ENCODE measurements at regions not wholly inside any gene's neighbourhood (a gene's known extent, or its start where the extent isn't known, plus 50 kb on each side); places are given as distances from the start of the nearest gene placed in this dataset.

DNA sequence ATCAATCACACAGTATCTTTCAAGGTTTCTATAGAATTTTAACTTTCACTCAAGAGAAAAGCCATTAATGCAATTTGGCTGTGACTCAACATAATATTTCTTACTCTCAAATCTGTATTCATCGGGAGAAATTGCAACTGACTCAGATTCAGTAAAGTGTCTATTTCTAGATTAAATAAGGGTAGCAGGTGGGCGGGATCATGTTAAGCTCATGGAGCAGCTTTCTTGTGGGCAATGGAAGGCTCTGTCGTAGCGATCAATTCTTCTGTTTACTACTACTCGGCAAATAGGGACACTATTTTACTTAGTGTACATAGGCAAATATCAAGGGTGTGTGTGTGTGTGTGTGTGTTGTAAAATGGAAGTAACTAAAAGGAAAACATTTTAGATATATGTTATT, 423.6 kb upstream of the NEGR1 start:
- Histone ChIP-seq H3K23ac (ENCODE audit: low read length) (no peak overlapping the region), H2BK12ac (ENCODE audit: low read length) (no peak overlapping the region), H2BK5ac (ENCODE audit: low read depth, low read length, poor library complexity) (no peak overlapping the region), H2BK120ac (ENCODE audit: insufficient read depth, low read length, poor library complexity) (no peak overlapping the region), H4K12ac (ENCODE audit: low read depth, low read length) (no peak overlapping the region), H2AFZ (ENCODE audit: insufficient read depth, low read length, poor library complexity) (no peak overlapping the region), H3K4me1 (ENCODE audit: control insufficient read depth in 1 of 2, insufficient read depth in 2 of 2, low read length in 2 of 2) (no peaks in the 10 kb centered on the region), H4K91ac (ENCODE audit: low read depth, low read length) (no peak overlapping the region), H3K36me3 (ENCODE audit: control insufficient read depth in 1 of 2, insufficient read depth in 2 of 2, low read length in 2 of 2) (no peaks in the 10 kb centered on the region), H3K79me1 (ENCODE audit: low read length) (no peaks in the 10 kb centered on the region), H3K79me2 (ENCODE audit: control insufficient read depth, insufficient read depth, low read length, poor library complexity) (no peaks in the 10 kb centered on the region), H3K18ac (ENCODE audit: low read length) (no peak overlapping the region), H3K14ac (ENCODE audit: low read length) (no peak overlapping the region), H3K4me3 (ENCODE audit: low read depth, low read length) (no peak overlapping the region), H3K9ac (ENCODE audit: low read length) (no peak overlapping the region), H3K4me2 (ENCODE audit: low read length) (no peak overlapping the region), H3K27me3 (ENCODE audit: insufficient read depth, low read length) (no peaks in the 10 kb centered on the region), H4K8ac (ENCODE audit: low read depth, low read length) (no peak overlapping the region), H3K27ac (ENCODE audit: low read depth, low read length) (no peak overlapping the region), H2AK5ac (ENCODE audit: low read length) (no peak overlapping the region), H3K4ac (ENCODE audit: low read depth, low read length) (no peak overlapping the region), H3K9me3 (ENCODE audit: insufficient read depth, low read depth, low read length) (no peaks in the 10 kb centered on the region)
- no peak for DNase-seq
- no CpG with 5 or more reads among the region's 5 CpGs for WGBS (ENCODE audit: extremely low coverage, insufficient coverage, insufficient read length)

DNA sequence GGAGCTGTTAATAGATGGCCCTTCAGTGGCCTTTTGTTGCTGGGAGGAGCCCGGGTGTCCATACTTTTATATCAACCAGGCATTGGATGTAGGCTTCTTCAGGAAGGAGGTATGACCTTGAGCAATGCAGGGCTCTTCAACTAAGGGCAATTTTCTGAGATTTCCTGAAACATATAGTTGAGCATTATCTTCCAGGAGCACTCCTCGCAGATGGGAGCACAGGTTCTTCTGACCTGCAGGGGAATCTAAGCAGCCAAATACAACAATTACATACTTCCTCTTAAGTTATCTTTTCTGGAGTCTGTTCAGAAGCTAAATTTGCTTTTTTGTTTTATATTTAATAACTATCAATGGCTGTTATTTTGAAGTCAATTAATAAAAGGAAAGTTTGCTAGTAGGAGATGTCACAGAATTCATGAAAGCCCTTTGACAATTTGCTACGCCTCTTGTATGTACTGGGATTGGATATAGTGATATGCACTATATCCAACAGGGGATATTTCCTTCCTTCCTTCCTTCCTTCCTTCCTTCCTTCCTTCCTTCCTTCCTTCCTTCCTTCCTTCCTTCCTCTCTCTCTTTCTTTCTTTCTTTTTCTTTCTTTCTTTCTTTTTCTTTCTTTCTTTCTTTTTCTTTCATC, 422.6 kb upstream of the NEGR1 start:
- DNase-seq, result no peak
- no peak overlapping the region for H3K9ac ChIP-seq (ENCODE audit: low read length)
- H3K4me1 ChIP-seq (ENCODE audit: control insufficient read depth in 1 of 2, insufficient read depth in 2 of 2, low read length in 2 of 2), result no peaks in the 10 kb centered on the region
- H3K79me1 ChIP-seq (ENCODE audit: low read length), result no peaks in the 10 kb centered on the region
- H3K27me3 ChIP-seq (ENCODE audit: insufficient read depth, low read length), result no peaks in the 10 kb centered on the region
- no peak overlapping the region for H3K4me3 ChIP-seq (ENCODE audit: low read depth, low read length)
- no peak overlapping the region for H3K4me2 ChIP-seq (ENCODE audit: low read length)
- no peak overlapping the region for H2AK5ac ChIP-seq (ENCODE audit: low read length)
- H2AFZ ChIP-seq (ENCODE audit: insufficient read depth, low read length, poor library complexity), result no peak overlapping the region
- no CpG with 5 or more reads among the region's 3 CpGs for WGBS (ENCODE audit: extremely low coverage, insufficient coverage, insufficient read length)
- H3K14ac ChIP-seq (ENCODE audit: low read length), result no peak overlapping the region
- H3K79me2 ChIP-seq (ENCODE audit: control insufficient read depth, insufficient read depth, low read length, poor library complexity), result no peaks in the 10 kb centered on the region
- H2BK120ac ChIP-seq (ENCODE audit: insufficient read depth, low read length, poor library complexity), result no peak overlapping the region
- H3K36me3 ChIP-seq (ENCODE audit: control insufficient read depth in 1 of 2, insufficient read depth in 2 of 2, low read length in 2 of 2), result no peaks in the 10 kb centered on the region
- H2BK5ac ChIP-seq (ENCODE audit: low read depth, low read length, poor library complexity), result no peak overlapping the region
- H4K12ac ChIP-seq (ENCODE audit: low read depth, low read length), result no peak overlapping the region
- no peaks in the 10 kb centered on the region for H3K9me3 ChIP-seq (ENCODE audit: insufficient read depth, low read depth, low read length)
- no peak overlapping the region for H3K27ac ChIP-seq (ENCODE audit: low read depth, low read length)
- no peak overlapping the region for H4K91ac ChIP-seq (ENCODE audit: low read depth, low read length)
- H3K18ac ChIP-seq (ENCODE audit: low read length), result no peak overlapping the region
- H3K4ac ChIP-seq (ENCODE audit: low read depth, low read length), result no peak overlapping the region
- no peak overlapping the region for H2BK12ac ChIP-seq (ENCODE audit: low read length)
- no peak overlapping the region for H3K23ac ChIP-seq (ENCODE audit: low read length)
- no peak overlapping the region for H4K8ac ChIP-seq (ENCODE audit: low read depth, low read length)

DNA sequence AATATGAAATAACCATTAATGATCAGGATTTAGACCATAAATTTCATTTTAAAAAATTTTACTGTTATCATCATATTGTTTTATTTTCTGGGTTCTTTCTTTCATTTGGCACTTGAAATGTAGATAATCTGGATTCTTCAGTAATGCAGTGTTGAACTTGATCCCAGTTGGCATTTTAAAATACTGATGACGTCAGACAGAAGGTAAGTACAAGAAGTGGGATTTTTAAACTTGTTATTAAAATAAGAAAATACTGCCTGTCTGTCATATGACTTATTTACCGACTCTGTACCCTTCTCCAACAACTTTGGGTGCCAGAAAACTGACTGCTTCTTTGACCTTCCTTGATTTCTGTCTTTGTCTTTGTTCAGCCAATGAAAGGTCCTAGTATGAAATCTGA, 415.1 kb upstream of the NEGR1 start:
- no peak overlapping the region for H2AFZ ChIP-seq (ENCODE audit: insufficient read depth, low read length, poor library complexity)
- peaks cover 4% of the 10 kb centered on the region for H3K79me1 ChIP-seq (ENCODE audit: low read length)
- no peak overlapping the region for H2AK5ac ChIP-seq (ENCODE audit: low read length)
- H3K27me3 ChIP-seq (ENCODE audit: insufficient read depth, low read length), result no peaks in the 10 kb centered on the region
- peaks cover 0 to 6% of the 10 kb centered on the region in 2 experiments for H3K4me1 ChIP-seq (ENCODE audit: control insufficient read depth in 1 of 2, insufficient read depth in 2 of 2, low read length in 2 of 2)
- H3K9ac ChIP-seq (ENCODE audit: low read length), result no peak overlapping the region
- H2BK120ac ChIP-seq (ENCODE audit: insufficient read depth, low read length, poor library complexity), result no peak overlapping the region
- no peak overlapping the region for H3K4me3 ChIP-seq (ENCODE audit: low read depth, low read length)
- H4K12ac ChIP-seq (ENCODE audit: low read depth, low read length), result no peak overlapping the region
- H2BK5ac ChIP-seq (ENCODE audit: low read depth, low read length, poor library complexity), result no peak overlapping the region
- no peak overlapping the region for H3K14ac ChIP-seq (ENCODE audit: low read length)
- no peaks in the 10 kb centered on the region for H3K79me2 ChIP-seq (ENCODE audit: control insufficient read depth, insufficient read depth, low read length, poor library complexity)
- H3K27ac ChIP-seq (ENCODE audit: low read depth, low read length), result no peak overlapping the region
- H3K23ac ChIP-seq (ENCODE audit: low read length), result no peak overlapping the region
- no peaks in the 10 kb centered on the region for H3K36me3 ChIP-seq (ENCODE audit: control insufficient read depth in 1 of 2, insufficient read depth in 2 of 2, low read length in 2 of 2)
- H3K4me2 ChIP-seq (ENCODE audit: low read length), result no peak overlapping the region
- peaks cover 2% of the 10 kb centered on the region for H3K9me3 ChIP-seq (ENCODE audit: insufficient read depth, low read depth, low read length)
- H3K4ac ChIP-seq (ENCODE audit: low read depth, low read length), result no peak overlapping the region
- H4K8ac ChIP-seq (ENCODE audit: low read depth, low read length), result no peak overlapping the region
- no peak overlapping the region for H2BK12ac ChIP-seq (ENCODE audit: low read length)
- H4K91ac ChIP-seq (ENCODE audit: low read depth, low read length), result no peak overlapping the region
- WGBS (ENCODE audit: extremely low coverage, insufficient coverage, insufficient read length), result no CpG with 5 or more reads among the region's 2 CpGs
- H3K18ac ChIP-seq (ENCODE audit: low read length), result no peak overlapping the region
- DNase-seq, result no peak

DNA sequence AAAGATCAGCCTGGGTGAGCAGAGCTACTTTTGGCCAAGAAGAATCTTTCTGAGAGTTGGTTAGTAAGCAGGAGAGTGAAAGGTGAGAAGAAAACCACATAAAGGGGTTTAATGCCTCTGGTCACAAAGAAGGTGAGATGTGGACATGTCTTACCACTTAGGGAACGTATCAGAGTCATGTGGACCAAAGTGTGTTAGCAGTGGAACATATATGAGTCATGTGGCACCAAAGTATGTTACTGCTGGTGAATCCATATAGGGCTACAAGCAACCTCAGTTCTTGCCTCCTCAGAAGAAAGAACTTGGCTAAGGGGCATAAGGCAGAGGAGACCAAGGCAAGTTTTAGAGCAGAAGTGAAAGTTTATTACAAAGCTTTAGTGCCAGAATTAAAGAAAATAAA, 411.6 kb upstream of the NEGR1 start:
- Histone ChIP-seq H3K9me3 (ENCODE audit: insufficient read depth, low read depth, low read length) (peaks cover 4% of the 10 kb centered on the region), H3K36me3 (ENCODE audit: control insufficient read depth in 1 of 2, insufficient read depth in 2 of 2, low read length in 2 of 2) (no peaks in the 10 kb centered on the region), H3K79me2 (ENCODE audit: control insufficient read depth, insufficient read depth, low read length, poor library complexity) (no peaks in the 10 kb centered on the region), H3K9ac (ENCODE audit: low read length) (no peak overlapping the region), H3K4me3 (ENCODE audit: low read depth, low read length) (no peak overlapping the region), H3K18ac (ENCODE audit: low read length) (no peak overlapping the region), H4K8ac (ENCODE audit: low read depth, low read length) (no peak overlapping the region), H2BK12ac (ENCODE audit: low read length) (no peak overlapping the region), H3K27me3 (ENCODE audit: insufficient read depth, low read length) (no peaks in the 10 kb centered on the region), H3K4ac (ENCODE audit: low read depth, low read length) (no peak overlapping the region), H3K27ac (ENCODE audit: low read depth, low read length) (peak overlapping the region; percentile 77), H3K4me2 (ENCODE audit: low read length) (no peak overlapping the region), H2BK5ac (ENCODE audit: low read depth, low read length, poor library complexity) (no peak overlapping the region), H2BK120ac (ENCODE audit: insufficient read depth, low read length, poor library complexity) (no peak overlapping the region), H4K91ac (ENCODE audit: low read depth, low read length) (no peak overlapping the region), H4K12ac (ENCODE audit: low read depth, low read length) (no peak overlapping the region), H3K4me1 (ENCODE audit: control insufficient read depth in 1 of 2, insufficient read depth in 2 of 2, low read length in 2 of 2) (peaks cover 0 to 8% of the 10 kb centered on the region in 2 experiments), H2AFZ (ENCODE audit: insufficient read depth, low read length, poor library complexity) (no peak overlapping the region), H3K14ac (ENCODE audit: low read length) (no peak overlapping the region), H3K23ac (ENCODE audit: low read length) (no peak overlapping the region), H3K79me1 (ENCODE audit: low read length) (peaks cover 7% of the 10 kb centered on the region), H2AK5ac (ENCODE audit: low read length) (no peak overlapping the region)
- DNase-seq, result no peak
- no CpG with 5 or more reads among the region's 1 CpG for WGBS (ENCODE audit: extremely low coverage, insufficient coverage, insufficient read length)
